Gastroesophageal sphincter (tissue), 3 donors: ENCODE measurements at regions not wholly inside any gene's neighbourhood (a gene's known extent, or its start where the extent isn't known, plus 50 kb on each side); places are given as distances from the start of the nearest gene placed in this dataset.

Experiments used
- EP300 ChIP-seq: sonication (generic); formaldehyde crosslinking; IDR thresholded peaks from one replicate; pipeline ENCODE4 v1.6.1; 2017; ENCODE audit warnings: antibody characterized with exemption, mild to moderate bottlenecking
- TF ChIP-seq, protein P1 (sequence below), 4 experiments: fragments of 200-600 bp in 2 of 4; fragments of 450-650 bp in 2 of 4; sonication (generic) in 1 of 4; IDR thresholded peaks; one replicate each; pipeline ENCODE4 v1.5.1; 2017 to 2019; ENCODE audit warnings: antibody characterized with exemption in 4 of 4, mild to moderate bottlenecking in 2 of 4, moderate library complexity in 2 of 4

DNA sequence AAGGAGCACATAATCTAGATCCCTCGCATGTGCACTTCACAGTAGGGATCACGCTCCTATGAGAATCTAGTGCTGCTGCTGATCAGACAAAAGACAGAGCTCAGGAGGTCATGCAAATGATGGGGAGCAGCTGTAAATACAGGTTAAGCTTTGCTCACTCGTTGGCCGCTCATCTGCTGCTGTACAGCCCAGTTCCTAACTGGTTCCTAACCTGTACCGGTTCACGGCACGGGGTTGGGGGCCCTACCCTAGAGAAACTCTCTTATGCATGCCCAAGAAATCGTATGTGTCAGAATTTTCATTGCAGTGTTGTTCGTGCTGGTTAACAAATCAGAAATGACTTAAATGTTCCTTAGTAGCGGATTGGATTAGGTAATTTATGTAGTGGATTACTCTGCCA lies 116.1 kb downstream of the CDH26 start:
- no peak for TF ChIP-seq EP300
- TF ChIP-seq, protein P1, sequence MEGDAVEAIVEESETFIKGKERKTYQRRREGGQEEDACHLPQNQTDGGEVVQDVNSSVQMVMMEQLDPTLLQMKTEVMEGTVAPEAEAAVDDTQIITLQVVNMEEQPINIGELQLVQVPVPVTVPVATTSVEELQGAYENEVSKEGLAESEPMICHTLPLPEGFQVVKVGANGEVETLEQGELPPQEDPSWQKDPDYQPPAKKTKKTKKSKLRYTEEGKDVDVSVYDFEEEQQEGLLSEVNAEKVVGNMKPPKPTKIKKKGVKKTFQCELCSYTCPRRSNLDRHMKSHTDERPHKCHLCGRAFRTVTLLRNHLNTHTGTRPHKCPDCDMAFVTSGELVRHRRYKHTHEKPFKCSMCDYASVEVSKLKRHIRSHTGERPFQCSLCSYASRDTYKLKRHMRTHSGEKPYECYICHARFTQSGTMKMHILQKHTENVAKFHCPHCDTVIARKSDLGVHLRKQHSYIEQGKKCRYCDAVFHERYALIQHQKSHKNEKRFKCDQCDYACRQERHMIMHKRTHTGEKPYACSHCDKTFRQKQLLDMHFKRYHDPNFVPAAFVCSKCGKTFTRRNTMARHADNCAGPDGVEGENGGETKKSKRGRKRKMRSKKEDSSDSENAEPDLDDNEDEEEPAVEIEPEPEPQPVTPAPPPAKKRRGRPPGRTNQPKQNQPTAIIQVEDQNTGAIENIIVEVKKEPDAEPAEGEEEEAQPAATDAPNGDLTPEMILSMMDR (IDR thresholded peaks at IDR 0.05), result no peak
